Stimulated activated naive CD8-positive, alpha-beta T cell treated with anti-CD3 and anti-CD28 coated beads, Interleukin-15, amount 100 ng/mL, for 72 hours (primary cell): ENCODE measurements at regions not wholly inside any gene's neighbourhood (a gene's known extent, or its start where the extent isn't known, plus 50 kb on each side); places are given as distances from the start of the nearest gene placed in this dataset.

Source experiments
- ATAC-seq: fragments of 150-1000 bp; cut with Tn5 transposase; 2 replicates; pipeline ENCODE4 v1.10.0; 2021; ENCODE audit warnings: mild to moderate bottlenecking, moderate library complexity
- DNase-seq, 2 donors: peaks; one replicate each; pipeline ENCODE4 v3.0.0; 2021 to 2022
- H3K27ac Mint-ChIP-seq, 2 donors: one replicate each; pipeline ENCODE4 v1.8.0; 2022; ENCODE audit warnings: mild to moderate bottlenecking in 2 of 2, mixed read lengths in 2 of 2, moderate library complexity in 2 of 2
- H3K27me3 Mint-ChIP-seq: one replicate; pipeline ENCODE4 v1.8.0; 2022; ENCODE audit warnings: mixed read lengths
- H3K4me1 Mint-ChIP-seq: one replicate; pipeline ENCODE4 v1.8.0; 2022; ENCODE audit warnings: mild to moderate bottlenecking, mixed read lengths
- H3K4me3 Mint-ChIP-seq, 2 donors: one replicate each; pipeline ENCODE4 v1.8.0; 2022; ENCODE audit warnings: mild to moderate bottlenecking in 2 of 2, mixed read lengths in 2 of 2, moderate library complexity in 1 of 2
- H3K9me3 Mint-ChIP-seq, 2 donors: one replicate each; pipeline ENCODE4 v1.8.0; 2022; ENCODE audit warnings: mixed read lengths in 2 of 2

DNA sequence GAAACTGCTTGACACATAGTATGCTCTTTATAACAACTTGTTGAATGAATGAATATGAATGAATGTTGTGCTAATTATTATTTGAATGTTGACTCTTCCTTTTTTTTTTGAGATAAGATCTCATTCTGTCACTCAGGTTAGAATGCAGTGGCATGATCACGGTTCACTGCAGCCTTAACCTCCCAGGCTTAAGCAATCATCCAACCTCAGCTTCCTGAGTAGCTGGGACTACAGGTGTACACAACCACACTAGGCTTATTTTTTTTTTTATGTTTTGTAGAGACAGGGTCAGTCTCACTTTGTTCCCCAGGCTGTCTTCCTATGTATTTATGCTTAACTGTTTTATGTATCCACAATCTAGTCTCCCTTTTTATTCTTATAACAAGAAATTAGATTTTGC is 114.7 kb upstream of the WDFY3 start:
- Mint-ChIP-seq H3K4me1 (no peaks in the 10 kb centered on the region), H3K9me3 (no peaks in the 10 kb centered on the region)
- no peak for DNase-seq

GRCh38 chr4:85084371-85085094 is 118.0 kb upstream of the WDFY3 start:
- H3K4me1 Mint-ChIP-seq: no peaks in the 10 kb centered on the region
- H3K27ac Mint-ChIP-seq: no peak overlapping the region
- peak; percentile 1 to 9 for DNase-seq
- H3K27me3 Mint-ChIP-seq: no peaks in the 10 kb centered on the region
- H3K9me3 Mint-ChIP-seq: peaks cover 4 to 13% of the 10 kb centered on the region in 2 donors
- no peak for ATAC-seq
- no peak overlapping the region for H3K4me3 Mint-ChIP-seq

More for the DNA sequence above, 114.7 kb upstream of the WDFY3 start:
- H3K27me3 Mint-ChIP-seq: no peaks in the 10 kb centered on the region
- no peak for ATAC-seq
- H3K27ac Mint-ChIP-seq: no peak overlapping the region
- H3K4me3 Mint-ChIP-seq: no peak overlapping the region

DNA sequence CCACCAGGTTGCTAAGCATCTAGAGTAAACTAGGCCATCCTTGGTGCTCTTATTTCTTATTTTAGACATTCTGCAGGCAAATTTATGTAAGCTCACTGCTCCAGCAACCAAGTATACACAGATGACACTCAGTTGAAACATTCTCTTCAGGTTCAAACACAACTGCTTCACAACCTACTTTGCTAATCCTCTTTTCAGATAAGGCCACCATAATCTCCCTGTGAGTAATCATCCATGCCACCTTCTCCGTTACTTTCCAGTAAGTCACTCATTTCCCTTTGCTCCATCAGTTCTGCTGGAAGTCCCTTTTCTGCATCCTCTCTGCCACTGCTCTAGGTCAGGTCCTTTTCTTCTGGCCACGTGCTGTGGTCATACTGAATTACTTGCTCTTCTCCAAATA is 120.2 kb upstream of the WDFY3 start:
- no peaks in the 10 kb centered on the region for H3K4me1 Mint-ChIP-seq
- ATAC-seq: no peak
- H3K4me3 Mint-ChIP-seq: no peak overlapping the region
- DNase-seq: no peak
- no peak overlapping the region for H3K27ac Mint-ChIP-seq
- no peaks in the 10 kb centered on the region for H3K27me3 Mint-ChIP-seq
- H3K9me3 Mint-ChIP-seq: peaks cover 4 to 14% of the 10 kb centered on the region in 2 donors

DNA sequence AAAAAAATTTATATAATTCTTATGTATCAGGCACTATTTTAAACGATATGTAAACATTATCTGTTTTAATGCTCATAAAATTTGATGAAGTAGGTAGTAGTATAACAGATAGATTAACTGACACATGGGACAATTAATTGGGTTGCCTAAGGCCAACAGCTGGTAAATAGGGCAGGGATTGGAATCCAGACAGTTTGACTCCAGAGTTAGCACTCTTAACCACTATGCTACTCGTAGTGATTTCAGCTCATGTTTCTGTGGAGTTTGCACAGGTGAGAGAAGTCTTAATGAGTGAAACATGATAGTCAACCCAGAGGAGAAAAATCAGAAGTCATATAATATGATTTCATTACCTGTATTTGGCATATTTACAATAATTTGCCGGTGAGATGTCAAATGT is 126.0 kb upstream of the WDFY3 start:
- DNase-seq: no peak
- ATAC-seq: no peak
- H3K27ac Mint-ChIP-seq: no peak overlapping the region
- H3K27me3 Mint-ChIP-seq: no peaks in the 10 kb centered on the region
- H3K9me3 Mint-ChIP-seq: peaks cover 4 to 15% of the 10 kb centered on the region in 2 donors
- H3K4me3 Mint-ChIP-seq: no peak overlapping the region
- no peaks in the 10 kb centered on the region for H3K4me1 Mint-ChIP-seq

DNA sequence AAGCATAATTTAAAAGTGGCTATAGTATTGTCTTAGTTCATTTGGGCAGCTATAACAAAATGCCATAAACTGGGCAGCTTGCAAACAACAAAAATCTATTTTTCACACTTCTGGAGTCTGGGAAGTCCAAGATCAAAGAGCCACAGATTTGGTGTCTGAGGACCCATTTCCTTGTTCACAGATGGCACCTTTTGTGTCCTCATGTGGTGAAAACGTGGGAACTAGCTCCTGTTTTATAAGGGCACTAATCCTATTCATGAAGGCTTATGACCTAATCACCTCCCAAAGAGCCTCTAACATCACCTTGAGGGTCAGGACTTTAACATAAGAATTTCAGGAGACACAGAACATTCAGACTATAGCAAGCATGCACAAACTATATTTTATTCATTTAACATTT is 126.5 kb upstream of the WDFY3 start:
- Mint-ChIP-seq H3K9me3 (peaks cover 8 to 19% of the 10 kb centered on the region in 2 donors), H3K4me1 (no peaks in the 10 kb centered on the region), H3K4me3 (no peak overlapping the region), H3K27me3 (no peaks in the 10 kb centered on the region), H3K27ac (no peak overlapping the region)
- no peak for DNase-seq
- no peak for ATAC-seq

GRCh38 chr4:85094735-85095134 is 128.2 kb upstream of the WDFY3 start:
- H3K27ac Mint-ChIP-seq: no peak overlapping the region
- ATAC-seq (no peak), DNase-seq (no peak)
- H3K4me3 Mint-ChIP-seq: no peak overlapping the region
- H3K27me3 Mint-ChIP-seq: no peaks in the 10 kb centered on the region
- H3K9me3 Mint-ChIP-seq: peaks cover 6 to 15% of the 10 kb centered on the region in 2 donors
- no peaks in the 10 kb centered on the region for H3K4me1 Mint-ChIP-seq

DNA sequence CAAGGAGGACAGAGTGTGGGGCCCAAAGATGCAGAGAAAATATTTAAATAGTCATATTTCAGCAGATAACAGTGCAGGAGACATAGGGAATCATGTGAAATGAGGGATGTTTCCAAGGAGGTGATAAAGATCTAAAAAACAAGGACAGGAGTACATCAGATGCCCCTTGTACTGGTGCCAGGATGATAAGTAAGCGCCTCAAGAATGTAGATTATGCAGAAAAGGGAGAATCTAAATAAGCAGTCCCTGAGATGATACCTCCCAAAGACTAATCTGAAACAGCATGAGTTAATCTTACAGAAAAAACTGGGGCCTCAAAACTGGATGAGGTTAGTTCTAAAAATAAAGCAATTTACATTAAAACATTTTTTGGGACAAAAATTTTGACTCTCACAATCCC is 136.1 kb upstream of the WDFY3 start:
- H3K4me3 Mint-ChIP-seq: no peak overlapping the region
- H3K9me3 Mint-ChIP-seq: peaks cover 5 to 14% of the 10 kb centered on the region in 2 donors
- no peaks in the 10 kb centered on the region for H3K4me1 Mint-ChIP-seq
- ATAC-seq (no peak), DNase-seq (no peak)
- no peak overlapping the region for H3K27ac Mint-ChIP-seq
- H3K27me3 Mint-ChIP-seq: no peaks in the 10 kb centered on the region

- ATAC-seq (no peak), DNase-seq (no peak)
- peaks cover 0 to 3% of the 10 kb centered on the region in 2 donors for H3K9me3 Mint-ChIP-seq
- H3K4me1 Mint-ChIP-seq: no peaks in the 10 kb centered on the region
- no peaks in the 10 kb centered on the region for H3K27me3 Mint-ChIP-seq
- no peak overlapping the region for H3K4me3 Mint-ChIP-seq
- H3K27ac Mint-ChIP-seq: no peak overlapping the region
These were observed 139.7 kb upstream of the WDFY3 start for GRCh38 chr4:85106166-85106565.

GRCh38 chr4:85106805-85107336 is 140.4 kb upstream of the WDFY3 start:
- no peak for DNase-seq
- Mint-ChIP-seq H3K4me3 (no peak overlapping the region), H3K27ac (no peak overlapping the region), H3K27me3 (no peaks in the 10 kb centered on the region), H3K4me1 (no peaks in the 10 kb centered on the region), H3K9me3 (peaks cover 0 to 9% of the 10 kb centered on the region in 2 donors)
- ATAC-seq: no peak

- H3K4me3 Mint-ChIP-seq: no peak overlapping the region
- ATAC-seq (no peak), DNase-seq (no peak)
- peaks cover 0 to 15% of the 10 kb centered on the region in 2 donors for H3K9me3 Mint-ChIP-seq
- no peak overlapping the region for H3K27ac Mint-ChIP-seq
- no peaks in the 10 kb centered on the region for H3K4me1 Mint-ChIP-seq
- no peaks in the 10 kb centered on the region for H3K27me3 Mint-ChIP-seq
These were observed 141.1 kb upstream of the WDFY3 start for GRCh38 chr4:85107553-85107952.

DNA sequence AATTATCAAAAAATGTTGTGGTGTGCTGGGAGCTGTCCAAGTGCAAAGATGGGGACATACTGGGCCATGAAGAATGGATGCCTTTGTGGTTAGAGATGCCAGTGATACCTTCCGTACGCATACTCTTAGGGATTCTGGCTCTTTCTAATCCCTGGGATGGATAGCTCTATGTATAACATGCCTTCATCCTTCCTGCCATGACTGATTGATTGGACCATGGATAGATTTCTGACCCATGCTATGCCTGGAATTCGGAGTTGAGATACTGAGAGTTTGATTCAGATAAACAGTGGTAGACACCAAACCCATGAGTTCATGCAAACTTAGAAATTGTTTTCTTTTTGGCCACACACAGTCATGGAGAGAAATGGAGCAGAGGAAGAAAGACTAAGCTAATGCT is 147.2 kb upstream of the WDFY3 start:
- no peak for DNase-seq
- peaks cover 0 to 31% of the 10 kb centered on the region in 2 donors for H3K9me3 Mint-ChIP-seq
- no peak overlapping the region for H3K4me3 Mint-ChIP-seq
- ATAC-seq: no peak
- H3K4me1 Mint-ChIP-seq: no peaks in the 10 kb centered on the region
- H3K27me3 Mint-ChIP-seq: no peaks in the 10 kb centered on the region
- H3K27ac Mint-ChIP-seq: no peak overlapping the region

- Mint-ChIP-seq H3K9me3 (peaks cover 0 to 31% of the 10 kb centered on the region in 2 donors), H3K4me3 (no peak overlapping the region), H3K27ac (no peak overlapping the region), H3K4me1 (no peaks in the 10 kb centered on the region), H3K27me3 (no peaks in the 10 kb centered on the region)
- no peak for DNase-seq
- ATAC-seq: no peak
These were observed 148.0 kb upstream of the WDFY3 start for GRCh38 chr4:85114526-85114925.

DNA sequence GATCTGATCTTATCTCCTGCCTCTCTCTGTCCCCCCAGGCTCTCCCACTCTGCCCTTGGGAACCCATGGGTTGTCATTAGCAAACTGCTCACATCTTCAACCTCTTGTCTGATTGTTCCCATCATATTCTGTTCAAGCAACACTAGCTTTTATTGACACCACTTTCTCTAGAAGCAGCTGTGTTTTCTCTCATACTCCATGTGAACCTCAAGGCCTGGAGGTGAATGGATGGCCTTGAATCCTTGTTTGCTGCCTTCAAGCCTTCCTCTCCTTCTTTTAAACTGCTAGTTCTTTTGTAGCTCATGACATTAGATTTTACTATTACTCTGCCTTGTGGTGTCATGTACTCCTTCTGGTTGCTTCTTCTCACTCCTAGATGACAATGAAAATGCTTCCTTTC is 149.5 kb upstream of the WDFY3 start:
- no peaks in the 10 kb centered on the region for H3K4me1 Mint-ChIP-seq
- DNase-seq (no peak), ATAC-seq (no peak)
- peaks cover 0 to 30% of the 10 kb centered on the region in 2 donors for H3K9me3 Mint-ChIP-seq
- H3K27me3 Mint-ChIP-seq: no peaks in the 10 kb centered on the region
- no peak overlapping the region for H3K27ac Mint-ChIP-seq
- no peak overlapping the region for H3K4me3 Mint-ChIP-seq

GRCh38 chr4:85125688-85126087 is 159.2 kb upstream of the WDFY3 start:
- no peak for ATAC-seq
- no peak for DNase-seq
- Mint-ChIP-seq H3K4me1 (no peaks in the 10 kb centered on the region), H3K4me3 (no peak overlapping the region), H3K27ac (no peak overlapping the region), H3K9me3 (peaks cover 4 to 10% of the 10 kb centered on the region in 2 donors), H3K27me3 (no peaks in the 10 kb centered on the region)

- H3K9me3 Mint-ChIP-seq: peaks cover 4 to 10% of the 10 kb centered on the region in 2 donors
- no peak overlapping the region for H3K4me3 Mint-ChIP-seq
- ATAC-seq (no peak), DNase-seq (no peak)
- no peaks in the 10 kb centered on the region for H3K4me1 Mint-ChIP-seq
- H3K27me3 Mint-ChIP-seq: no peaks in the 10 kb centered on the region
- no peak overlapping the region for H3K27ac Mint-ChIP-seq
These were observed 160.6 kb upstream of the WDFY3 start for GRCh38 chr4:85126991-85127591.

- H3K4me1 Mint-ChIP-seq: no peaks in the 10 kb centered on the region
- DNase-seq (no peak), ATAC-seq (no peak)
- H3K9me3 Mint-ChIP-seq: peaks cover 4 to 10% of the 10 kb centered on the region in 2 donors
- H3K27me3 Mint-ChIP-seq: no peaks in the 10 kb centered on the region
- H3K4me3 Mint-ChIP-seq: no peak overlapping the region
- H3K27ac Mint-ChIP-seq: no peak overlapping the region
These were observed 161.2 kb upstream of the WDFY3 start for GRCh38 chr4:85127653-85128052.
